GM19324 (cell line): ENCODE measurements at regions not wholly inside any gene's neighbourhood (a gene's known extent, or its start where the extent isn't known, plus 50 kb on each side); places are given as distances from the start of the nearest gene placed in this dataset.

ENCODE experiments used
- ATAC-seq: cut with Tn5 transposase; IDR thresholded peaks from one replicate; pipeline ENCODE4 v1.9.1; 2021; ENCODE audit warnings: mild to moderate bottlenecking, moderate library complexity; ENCODE audit not compliant: unreplicated experiment, low FRiP score

DNA sequence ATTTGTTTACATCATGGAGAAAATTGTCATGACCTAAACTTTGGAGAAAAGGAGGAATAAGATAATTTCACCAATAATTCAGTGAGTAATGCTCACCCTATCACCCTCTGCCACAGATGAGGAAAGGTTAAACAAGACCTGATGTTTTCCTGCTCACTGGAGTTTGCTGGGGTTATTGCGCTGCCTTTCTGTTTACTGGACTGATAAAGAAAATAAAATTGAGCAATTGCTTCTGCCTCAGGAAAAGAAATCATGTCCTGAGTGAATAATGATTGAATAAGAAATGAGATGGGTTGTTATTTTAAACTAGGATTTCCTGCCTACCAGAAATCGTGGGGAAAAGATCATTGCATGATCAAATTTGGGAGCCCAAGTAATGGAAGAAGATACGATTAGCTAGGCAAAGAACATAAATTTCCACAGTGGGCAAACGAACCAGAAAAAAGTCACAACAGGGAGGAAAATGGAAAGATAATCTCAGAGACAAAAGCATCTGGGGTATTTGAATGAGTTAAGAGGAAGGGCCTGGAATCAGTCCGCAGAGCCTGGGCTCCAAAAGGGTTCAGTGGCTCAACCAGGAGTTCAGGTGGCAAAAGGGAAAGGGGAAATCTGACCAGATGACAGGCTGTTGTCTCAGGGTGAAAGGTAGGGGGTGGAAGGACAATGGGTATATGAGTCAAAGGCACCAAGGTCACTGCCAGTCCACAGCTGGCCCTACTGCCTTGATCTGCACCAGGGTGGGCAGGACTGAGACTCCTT, 146.8 kb downstream of the FAM43A start:
- ATAC-seq, result no peak

DNA sequence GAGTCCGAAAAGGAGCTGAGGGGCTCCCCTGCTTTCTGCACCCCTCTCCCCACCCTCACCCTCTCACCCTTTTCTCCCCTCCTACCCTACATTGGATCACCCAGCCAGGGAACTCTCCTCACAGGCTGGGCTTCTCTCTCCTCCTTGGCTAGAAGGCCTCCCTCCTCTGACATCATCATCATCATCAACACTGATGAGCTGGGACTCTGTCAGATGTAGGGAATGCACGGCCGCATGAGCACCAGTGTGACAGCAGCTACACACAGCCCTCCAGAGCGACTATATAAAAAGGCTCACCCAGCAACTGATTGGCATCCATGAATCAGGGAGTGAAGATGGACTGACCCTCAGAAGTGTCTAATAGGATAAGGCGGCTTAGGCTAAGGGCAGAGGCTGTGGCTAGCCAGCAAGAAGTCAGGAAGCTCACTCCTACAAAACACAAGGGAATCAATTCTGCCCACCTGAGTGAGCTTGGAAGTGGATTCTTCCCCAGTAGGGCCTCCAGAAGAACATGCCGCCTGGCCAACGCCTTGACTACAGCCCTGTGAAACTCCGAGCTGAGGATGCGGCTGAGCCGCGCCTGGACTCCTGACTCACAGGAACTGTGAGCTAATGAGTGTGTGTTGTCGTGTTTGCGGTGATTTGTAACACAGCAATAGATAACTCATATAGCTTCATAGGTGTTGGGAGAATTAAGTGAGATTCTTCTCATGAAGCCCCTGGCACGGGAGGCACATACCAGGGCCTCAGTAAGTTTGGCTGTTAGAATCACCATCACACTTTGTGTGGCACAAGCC, 147.6 kb downstream of the FAM43A start:
- no peak for ATAC-seq

DNA sequence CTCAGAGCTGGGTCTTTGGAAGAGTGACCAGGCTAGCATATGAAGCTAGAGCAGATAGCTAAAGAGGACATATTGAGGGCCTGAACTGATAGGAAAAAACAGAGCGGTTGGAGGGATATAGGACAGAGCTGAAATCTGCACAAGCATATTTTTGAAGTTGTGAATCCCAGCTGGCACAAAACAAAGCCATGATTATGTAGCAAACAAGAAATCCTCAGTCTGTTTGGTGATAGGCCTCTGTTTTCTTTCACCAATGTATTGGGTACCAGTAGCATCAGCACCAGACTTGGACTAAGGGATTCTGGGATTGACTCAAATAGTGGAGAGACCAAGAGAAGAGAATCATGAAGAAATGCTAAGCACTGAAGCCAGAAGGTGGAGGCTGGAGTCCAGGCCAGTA, 151.0 kb downstream of the FAM43A start:
- no peak for ATAC-seq

DNA sequence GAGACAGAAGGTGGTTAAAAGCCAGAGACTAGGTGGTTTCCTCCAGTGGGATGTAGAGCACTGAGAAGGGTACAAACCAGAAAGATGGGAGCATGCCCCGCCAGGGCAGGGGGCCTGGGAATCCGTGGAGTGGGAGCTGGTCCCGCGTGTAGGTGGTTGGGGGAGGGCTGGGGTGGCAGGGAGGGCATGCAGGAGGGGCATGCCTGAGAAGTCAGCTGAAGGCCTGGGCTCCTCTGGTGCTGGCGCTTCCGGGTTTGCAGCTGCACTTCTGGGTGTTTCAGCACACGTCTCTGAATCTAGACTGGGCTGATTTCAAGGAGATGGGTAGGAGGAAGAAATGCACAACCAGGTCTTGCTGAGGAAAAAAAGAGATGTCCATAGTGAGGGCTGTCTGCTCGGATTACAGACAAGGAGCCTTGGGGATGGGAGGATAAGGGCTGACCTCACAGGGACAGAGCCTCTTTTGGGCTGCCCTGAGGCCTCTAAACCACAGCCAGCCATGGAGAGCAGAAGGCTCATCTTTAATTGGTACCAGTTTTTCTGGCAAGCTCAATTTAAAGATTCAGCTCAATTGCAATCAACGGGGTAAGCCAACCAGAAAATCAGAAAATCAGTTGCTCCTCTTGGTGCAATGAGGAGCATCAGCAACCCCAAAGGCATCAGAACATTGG, 151.9 kb downstream of the FAM43A start:
- ATAC-seq, result no peak

DNA sequence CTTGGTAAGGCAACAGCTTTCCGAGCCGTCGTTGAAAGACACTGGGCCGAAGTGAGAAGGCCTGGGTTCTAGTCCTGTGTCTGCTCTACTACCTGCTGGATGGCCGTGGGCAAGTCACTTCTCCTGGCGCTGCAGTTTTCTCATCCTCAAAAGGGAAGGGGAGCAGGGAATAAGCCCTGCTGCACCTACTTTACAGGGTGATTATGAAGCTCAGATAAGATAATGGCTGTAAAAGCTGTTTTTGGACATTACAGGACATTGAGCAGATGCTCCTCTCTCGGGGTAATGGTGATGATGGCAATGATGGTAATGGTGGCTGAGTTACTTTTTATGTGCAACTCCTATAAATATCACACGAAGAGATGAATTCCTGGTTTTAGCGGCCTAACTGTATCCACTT, 152.6 kb downstream of the FAM43A start:
- ATAC-seq, result no peak

DNA sequence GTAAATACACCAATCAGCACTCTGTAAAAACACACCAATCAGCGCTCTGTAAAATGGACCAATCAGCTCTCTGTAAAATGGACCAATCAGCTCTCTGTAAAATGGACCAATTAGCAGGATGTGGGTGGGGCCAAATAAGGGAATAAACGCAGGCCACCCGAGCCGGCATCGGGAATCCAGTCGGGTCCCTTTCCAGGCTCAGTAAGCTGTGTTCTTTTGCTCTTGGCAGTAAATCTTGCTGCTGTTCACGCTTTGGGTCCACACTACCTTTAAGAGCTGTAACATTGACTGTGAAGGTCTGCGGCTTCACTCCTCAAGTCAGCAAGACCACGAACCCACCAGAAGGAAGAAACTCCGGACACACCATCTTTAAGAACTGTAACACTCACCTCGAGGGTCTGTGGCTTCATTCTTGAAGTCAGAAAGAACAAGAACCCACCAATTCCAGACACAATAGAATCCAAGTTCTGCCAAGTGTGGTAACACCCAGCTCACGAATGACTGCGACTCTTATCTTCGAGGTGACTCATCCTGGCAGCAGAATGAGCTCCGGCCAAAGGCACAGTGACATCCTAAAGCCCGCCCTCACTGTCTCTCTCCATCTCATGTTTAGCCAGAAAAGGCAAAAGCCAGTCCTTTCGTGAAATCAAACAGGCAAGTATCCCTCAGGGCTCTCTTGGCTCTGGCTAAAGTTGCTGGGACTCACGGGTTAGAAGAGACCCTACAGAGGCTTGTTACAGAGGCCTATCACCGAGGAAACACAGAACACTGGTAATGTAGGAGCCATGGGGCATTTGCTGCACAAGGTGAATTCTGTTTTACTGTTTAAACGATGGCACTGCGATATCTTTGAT, 155.2 kb downstream of the FAM43A start:
- ATAC-seq, result no peak

DNA sequence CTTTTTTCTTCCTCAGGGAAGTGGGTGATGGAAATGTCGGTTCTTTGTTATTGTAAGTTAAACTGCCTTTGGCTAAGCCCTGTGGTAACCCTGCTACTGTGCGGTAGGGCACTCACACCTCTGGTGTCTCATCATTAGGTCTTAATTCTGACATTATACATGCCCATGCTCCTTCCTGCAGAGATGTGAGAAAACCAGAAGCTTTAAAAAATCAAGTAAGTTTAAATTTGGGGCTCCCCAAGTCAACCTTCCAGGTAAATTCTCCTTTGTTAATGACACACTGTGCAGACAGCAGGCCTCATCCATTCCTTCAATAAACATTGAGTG, 155.8 kb downstream of the FAM43A start:
- no peak for ATAC-seq

DNA sequence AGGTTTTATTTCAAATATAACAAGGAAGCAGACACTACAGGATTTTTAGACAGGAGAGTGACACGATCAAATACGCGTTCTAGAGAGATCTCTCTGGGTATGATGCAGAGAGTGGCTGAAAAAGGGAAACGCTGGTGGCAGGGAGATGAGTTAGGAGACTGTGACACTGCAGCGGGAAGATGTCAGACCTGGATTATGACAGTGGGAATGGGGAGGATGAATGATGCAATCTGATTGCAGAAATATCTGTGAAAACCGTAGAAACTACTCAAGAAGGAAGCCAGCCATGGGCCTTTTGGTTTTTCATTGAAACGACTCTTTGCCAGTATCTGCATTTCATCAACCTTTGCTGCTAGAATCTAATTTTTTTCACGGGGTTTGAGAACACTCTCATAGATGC, 157.9 kb downstream of the FAM43A start:
- no peak for ATAC-seq

DNA sequence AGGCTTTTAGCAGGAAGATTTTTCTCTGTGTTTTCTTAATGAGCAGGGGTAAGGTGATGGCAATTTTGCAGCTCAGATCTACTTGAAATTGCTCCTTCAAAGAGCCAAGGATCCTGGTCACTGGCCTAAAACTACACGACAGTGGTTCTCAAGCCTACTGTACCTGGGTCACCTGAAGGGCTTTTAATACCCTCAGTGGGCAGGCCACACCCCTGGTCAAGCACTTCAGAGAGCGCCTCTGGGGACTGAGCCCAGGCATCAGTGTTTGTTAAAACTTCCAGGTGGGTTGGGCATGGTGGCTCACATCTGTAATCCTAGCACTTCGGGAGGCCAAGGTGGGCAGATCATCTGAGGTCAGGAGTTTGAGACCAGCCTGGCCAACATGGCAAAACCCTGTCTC, 158.4 kb downstream of the FAM43A start:
- no peak for ATAC-seq

DNA sequence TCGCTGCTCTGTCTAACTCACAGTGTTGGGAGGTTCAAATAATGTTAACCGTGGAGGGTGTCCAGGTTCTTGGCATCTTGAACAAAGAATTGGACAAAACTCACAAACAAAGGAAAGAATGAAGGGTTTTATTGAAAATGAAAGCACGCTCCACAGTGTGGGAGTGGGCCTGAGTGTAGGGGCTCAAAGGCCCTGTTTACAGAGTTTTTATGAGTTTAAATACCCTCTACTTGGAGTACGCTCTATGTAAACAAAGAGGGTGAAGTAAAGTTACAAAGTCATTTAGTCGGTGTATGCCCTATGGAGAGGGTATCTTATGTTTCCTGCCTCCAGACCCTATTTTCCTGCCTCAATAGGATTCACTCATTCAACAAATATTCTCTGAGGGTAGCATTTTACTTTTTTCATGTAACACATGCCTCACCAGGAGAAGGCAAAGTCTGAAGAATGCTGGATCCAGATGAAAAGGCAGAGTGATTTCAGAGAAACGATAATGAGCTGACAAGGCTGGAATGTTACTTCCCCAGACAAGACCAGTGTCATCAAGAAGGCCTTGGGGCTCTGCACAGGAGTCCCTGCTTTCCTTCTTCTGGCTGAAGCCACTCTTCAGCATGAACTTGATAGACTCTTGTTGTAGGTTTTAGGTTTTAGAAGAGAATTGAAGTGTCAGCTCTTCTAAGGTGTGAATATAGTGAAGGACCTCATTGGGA, 163.6 kb downstream of the FAM43A start:
- no peak for ATAC-seq

DNA sequence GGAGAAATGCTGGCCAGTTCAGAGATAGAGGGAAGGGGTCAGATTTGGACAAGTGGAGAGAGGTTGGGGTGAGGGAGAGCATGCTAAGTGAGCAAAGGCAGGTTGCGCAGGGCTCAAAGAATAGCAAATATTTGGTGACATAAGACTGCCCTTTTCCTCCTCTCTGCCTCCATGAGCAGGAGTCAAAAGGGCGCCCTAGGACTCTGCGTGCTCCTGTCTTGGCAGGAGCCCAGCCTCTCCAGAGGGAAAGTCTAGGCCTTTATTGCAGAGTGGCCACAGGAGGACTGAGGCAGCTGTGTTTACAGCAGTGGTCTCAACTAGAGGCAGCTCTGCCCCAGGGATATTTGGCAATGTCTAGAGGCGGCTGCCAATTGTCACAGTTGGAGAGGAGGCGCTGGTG, 165.6 kb downstream of the FAM43A start:
- ATAC-seq, result no peak

DNA sequence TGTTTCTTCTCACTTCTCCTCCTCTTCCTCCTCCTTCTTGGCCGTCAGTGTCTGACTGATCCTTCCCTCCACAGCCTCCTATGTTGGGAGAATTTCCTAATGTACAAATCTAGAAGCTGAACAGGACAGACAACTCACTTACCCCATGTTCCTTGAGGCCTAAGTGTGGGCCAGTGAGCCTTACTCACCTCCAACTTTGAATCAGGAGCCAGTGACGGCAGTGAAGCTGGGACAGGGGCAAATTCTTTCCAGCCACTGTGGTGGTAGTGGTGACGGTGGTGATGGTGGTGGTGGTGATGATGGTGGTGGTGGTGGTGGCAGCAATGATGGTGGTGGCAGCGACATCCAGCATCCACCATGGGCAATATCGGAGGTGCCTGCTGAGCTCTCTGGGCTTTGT, 166.3 kb downstream of the FAM43A start:
- no peak for ATAC-seq

DNA sequence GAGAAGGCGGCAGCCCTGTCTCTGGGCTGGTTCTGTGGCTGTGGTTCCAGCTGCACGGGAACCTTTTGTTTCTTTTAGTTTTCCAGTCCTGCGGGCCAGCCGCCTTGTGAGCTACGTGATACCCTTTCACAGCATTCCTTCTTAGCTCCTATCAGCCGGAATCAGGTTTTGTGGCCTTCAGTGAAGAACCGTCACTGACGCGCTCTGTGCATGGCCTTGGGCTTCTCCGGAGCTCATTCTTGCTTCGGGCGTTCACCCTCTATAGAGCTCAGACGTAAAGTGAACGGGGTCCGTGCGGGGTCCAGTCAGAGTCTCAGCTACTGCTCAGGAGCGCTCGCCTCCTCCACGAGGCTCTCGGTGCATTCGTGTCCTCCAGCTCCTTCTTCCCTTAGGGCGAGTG, 166.7 kb downstream of the FAM43A start:
- ATAC-seq, result no peak

DNA sequence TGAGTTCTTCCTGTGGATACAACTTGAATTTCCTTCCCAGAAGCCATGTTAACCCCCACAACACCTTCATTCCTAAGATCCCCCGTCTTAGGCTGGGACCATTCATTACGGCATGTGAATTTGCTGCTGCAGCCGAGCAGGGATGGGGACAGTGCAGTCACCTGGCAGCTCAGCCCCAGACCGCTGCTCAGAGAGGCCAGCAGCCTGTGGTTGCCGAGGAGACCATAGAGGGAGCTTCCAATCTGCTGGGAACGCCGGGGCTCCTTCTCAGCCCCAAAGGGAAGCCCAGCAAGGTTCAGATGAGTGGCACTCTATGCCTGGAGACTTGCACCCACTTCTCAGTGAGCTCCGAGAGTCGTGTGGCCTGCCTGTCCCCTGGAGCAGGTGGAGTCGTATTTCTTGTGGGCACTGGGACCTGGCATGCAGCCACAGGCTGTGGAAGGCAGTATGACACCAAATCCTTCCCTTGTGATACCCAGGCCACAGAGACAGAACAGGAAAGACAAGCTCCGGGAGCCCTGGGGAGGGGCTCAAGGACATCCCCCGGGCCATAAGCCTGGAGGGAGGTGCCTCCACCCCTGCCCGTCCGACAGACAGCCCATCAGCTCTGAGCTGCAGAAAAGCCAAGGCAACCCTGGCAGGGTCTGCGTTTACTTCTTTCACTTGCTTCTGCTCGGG, 167.3 kb downstream of the FAM43A start:
- ATAC-seq, result no peak

DNA sequence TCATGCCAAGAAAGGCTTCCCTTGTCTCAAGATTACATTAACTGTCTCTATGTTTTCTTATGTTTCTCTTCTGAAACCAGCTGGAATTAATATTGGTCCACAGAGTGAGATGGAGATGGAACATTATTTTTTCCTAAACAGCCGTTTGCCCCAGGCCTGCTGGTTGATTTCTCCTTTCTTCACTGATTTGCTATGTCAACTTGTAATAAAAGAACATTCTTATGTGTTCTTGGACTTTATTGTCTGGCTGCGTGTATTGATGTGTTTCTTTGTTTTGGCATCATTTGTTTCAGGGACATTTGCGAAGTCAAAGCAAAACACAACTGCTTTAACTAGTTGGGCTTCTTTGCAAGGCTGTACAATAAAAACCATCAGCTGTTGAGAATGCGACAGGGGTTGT, 168.5 kb downstream of the FAM43A start:
- no peak for ATAC-seq

DNA sequence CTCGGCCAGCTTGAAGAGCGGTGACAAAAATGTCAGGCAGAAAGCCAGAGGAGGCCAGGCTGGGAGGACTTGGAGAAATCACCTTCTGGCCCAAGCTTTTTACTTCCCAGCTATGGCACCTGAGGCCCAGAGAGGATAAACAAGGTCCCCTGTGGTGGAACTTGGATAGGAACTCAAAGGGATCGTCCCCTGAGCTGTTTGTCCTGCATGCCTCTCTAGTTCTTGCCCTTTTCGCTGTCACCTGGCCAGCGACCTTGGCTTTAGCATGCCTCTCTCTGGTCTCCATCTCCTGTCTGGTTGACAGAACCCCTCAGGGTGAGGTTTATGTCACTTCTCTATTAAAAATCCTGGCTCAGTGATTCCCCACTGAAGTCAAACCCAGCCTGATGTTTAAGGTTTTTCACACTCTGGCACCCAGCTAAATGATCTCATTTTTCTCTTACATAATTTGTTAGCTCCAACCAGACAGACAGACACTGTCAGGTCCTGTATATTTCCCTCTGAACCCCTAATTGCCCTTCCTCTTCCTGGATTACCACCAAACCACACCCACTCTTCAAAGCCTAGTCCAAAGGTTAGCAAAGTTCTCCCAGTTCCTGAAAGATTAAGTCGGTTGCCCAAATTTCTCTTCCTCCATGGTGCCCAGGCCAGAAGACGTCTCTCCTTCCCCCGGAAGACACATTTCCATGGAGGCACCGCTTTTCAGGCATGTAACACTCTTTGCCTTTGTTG, 169.1 kb downstream of the FAM43A start:
- no peak for ATAC-seq

DNA sequence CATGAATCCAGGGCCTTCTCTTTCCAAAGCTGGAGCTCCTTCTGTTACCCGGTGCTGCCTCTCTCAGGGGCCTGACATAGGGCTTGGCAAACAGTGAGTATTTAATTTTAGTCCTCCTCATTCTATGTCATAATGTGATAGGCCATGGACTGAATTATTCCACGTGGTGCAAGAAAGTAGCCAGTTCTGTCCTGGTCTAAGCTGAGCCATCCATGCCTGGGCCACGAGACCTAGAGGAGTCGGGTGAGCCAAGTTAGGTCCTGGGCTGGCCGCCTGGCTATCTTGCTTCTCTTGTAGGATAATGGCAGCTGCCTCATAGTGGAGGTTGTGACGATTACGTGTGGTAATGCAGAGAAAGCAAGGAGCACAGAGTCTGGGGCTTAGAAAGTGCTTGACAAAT, 170.6 kb downstream of the FAM43A start:
- no peak for ATAC-seq

DNA sequence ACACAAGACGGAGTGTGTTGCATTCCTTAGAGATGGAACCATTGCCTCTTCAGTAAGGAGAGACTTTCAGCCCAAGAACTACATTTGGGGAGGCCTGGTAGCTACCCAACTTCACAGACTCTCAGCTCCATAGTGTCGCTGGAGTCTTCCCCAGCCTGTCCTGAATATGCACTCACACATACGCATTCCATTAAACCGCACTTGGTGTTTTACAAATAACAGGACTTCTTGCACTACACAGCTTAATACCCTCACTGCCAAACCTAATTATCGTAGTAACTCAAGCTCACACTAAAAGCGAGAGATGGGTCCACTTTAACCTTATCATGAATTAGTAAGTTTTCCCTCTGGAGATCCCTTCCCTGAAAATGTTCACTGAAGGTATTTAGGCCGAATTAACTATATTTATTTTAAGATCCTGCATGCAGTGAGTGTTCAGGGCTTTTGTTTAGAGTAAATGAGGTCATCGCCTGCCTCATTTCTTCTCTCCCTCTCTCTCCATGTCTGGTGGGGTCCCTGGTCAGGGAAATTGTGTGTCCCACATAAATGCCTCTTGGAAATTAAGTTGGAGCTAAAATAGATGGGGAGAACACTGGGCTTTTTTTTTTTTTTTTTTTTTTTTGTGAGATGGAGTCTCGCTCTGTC, 171.9 kb downstream of the FAM43A start:
- no peak for ATAC-seq
